HUDEP-2 (cell line): ENCODE measurements at regions not wholly inside any gene's neighbourhood (a gene's known extent, or its start where the extent isn't known, plus 50 kb on each side); places are given as distances from the start of the nearest gene placed in this dataset.
"Not testable (repeated sequence)": the region's sequence is repeated elsewhere in the genome, so short reads cannot be mapped to it uniquely, and the experiment has no call there.

Experiments
- DNase-seq, 76 experiments: peaks; one replicate each; lab custom pipeline; 2025; ENCODE audit not compliant: unreplicated experiment in 76 of 76; lab: John Stamatoyannopoulos, UW

DNA sequence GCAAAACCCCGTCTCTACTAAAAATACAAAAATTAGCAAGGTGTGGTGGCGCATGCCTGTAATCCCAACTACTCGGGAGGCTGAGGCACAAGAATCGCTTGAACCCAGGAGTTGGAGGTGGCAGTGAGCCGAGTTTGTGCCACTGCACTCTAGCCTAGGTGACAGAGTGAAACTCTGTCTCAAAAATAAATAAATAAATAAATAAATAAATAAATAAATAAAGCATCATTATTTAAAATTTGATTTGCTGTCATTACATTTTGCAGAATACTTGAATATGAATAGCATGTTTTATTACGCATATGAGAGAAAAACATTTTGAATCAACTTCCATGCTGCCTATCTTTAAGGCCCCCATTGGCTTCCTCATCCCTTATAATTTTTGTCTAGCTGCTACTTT is 53.4 kb upstream of the MED14 start:
- not testable (repeated sequence) for DNase-seq

GRCh38 chrX:40792433-40792832 is 57.1 kb upstream of the MED14 start:
- no peak for DNase-seq

GRCh38 chrX:40794829-40795130 is 59.4 kb upstream of the MED14 start:
- not testable (repeated sequence) for DNase-seq

- DNase-seq: not testable (repeated sequence)
Observed at GRCh38 chrX:40799745-40800144, 64.4 kb upstream of the MED14 start.

DNA sequence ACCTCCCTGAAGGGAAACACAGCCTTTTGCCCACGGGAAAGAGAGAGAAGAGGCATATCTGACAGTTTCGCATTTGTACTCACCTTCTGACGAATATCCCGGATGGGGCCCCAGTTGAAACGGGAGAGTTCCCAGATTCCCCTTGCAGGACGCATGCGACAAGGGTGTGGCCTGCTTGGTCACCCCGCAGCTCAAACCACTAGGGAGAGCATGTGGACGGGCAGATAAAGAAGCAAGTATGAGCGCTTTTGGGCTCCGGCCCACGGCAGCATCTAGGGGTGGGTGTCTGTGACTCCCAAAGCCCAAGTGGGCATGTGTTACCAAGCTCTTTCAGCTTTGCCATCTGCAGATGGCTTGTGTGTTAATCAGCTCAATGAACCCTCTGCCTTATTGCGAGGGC is 70.1 kb upstream of the MED14 start:
- peak in 23 of 76 experiments; percentile 0 to 33 (median 8) for DNase-seq

- peak in 12 of 76 experiments; percentile 0 to 23 (median 2) for DNase-seq
Observed at GRCh38 chrX:40806513-40807220, 71.3 kb upstream of the MED14 start.

DNA sequence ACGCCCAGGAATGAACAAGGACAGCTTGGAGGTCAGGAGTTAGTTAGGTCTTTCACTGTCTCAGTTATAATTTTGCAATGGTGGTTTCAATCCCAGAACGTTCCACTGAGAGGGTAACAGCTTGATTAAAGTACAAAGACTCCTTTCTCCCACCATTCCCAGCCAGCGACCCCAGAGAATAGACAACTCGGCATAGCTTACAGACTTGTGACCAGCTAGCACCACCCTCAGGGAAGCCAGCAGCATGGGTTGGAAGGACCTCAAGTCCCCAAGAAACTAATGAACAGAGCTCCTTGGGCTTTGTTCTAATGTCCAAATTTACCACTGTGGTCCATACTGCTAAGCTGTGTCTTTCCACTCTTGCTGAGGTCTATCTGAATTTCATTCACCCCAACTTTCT is 72.0 kb upstream of the MED14 start:
- no peak for DNase-seq

- no peak for DNase-seq
Observed at GRCh38 chrX:40808203-40808602, 72.9 kb upstream of the MED14 start.

GRCh38 chrX:40809210-40809609 is 73.9 kb upstream of the MED14 start:
- DNase-seq: no peak

DNA sequence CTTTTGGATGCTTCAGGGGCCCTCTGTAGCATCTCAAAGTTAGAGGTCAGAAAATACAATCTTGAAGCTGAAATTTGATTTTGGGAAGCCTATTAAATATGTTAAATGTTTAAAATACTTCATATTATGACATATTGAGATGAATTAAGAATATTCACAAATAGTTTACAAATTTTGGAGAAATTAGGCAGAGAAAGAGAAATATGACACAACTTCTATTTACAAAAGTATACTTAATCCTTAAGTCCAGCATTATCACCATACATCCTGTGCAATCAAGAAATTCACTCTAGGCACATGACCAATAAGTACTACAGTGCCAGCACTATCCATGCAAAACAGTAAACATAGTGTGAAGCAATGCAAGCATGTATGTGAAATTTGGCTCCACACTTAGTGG is 79.7 kb upstream of the MED14 start:
- not testable (repeated sequence) for DNase-seq

- no peak for DNase-seq
Observed at GRCh38 chrX:40816906-40817305, 81.6 kb upstream of the MED14 start.

DNA sequence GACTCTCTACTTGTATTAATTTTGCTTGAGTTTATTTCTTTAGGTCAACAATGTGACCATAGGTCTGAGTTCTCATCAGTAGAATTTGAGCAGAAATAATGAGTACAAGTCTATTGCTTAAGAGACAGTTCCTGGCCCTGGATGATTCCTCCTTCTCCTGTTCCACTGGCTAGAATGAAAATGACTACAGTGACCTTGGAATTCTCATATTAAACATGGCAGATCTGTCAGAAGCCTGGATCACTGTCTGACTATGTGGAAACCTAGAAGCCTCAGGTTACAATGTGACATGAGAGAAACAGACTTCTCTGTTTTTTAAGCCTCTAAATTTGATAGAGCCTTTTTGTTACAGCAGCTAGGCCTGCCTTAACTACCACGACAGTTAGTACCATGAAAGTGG is 82.9 kb upstream of the MED14 start:
- no peak for DNase-seq

- no peak for DNase-seq
Observed at GRCh38 chrX:40821780-40822179, 86.4 kb upstream of the MED14 start.

DNA sequence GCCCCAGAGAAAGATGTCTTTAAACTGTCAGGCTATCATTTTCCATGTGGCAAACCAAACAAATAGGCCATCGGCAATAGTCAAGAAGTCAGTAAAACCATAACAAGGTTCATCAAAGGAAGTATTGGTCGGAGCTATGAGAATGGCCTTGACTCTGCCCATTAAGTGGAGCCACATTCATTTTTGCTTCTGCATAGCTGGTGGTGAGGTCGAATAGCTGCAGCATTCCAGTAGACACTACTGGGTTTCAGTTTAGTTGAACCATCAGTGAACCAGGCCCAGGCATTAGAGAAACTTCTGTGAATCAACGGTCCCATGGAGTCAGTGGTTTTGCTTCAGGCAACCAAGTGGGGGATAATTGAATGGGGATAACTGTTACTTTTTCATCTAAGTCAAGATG is 92.0 kb upstream of the MED14 start:
- DNase-seq: no peak

GRCh38 chrX:40831750-40832149 is 96.4 kb upstream of the MED14 start:
- no peak for DNase-seq

DNA sequence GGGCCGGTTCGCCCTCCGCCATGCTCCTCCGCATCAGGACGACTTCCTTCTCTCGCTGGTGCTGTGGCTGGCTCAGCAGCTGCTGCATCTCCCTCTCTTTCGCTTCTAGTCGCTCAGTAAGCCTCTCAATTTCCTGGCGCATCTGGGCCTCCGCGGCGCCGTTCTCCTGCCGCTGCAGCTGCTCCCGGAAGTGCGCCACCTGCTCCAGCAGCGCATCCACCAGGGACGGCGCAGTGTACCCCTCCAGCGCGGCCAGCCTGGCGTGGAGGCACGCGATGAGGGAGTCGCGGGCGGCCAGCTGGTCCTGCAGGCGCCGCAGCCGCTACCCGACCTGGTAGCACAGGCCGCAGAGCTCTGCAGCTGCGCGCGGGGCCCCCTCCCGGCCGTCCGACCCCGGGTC is 97.4 kb upstream of the MED14 start:
- DNase-seq: no peak

GRCh38 chrX:40834225-40834624 is 98.9 kb upstream of the MED14 start:
- DNase-seq: no peak

- no peak for DNase-seq
Observed at GRCh38 chrX:40835526-40835925, 100.2 kb upstream of the MED14 start.

- no peak for DNase-seq
Observed at GRCh38 chrX:40843643-40844042, 108.3 kb upstream of the MED14 start.

- no peak for DNase-seq
Observed at GRCh38 chrX:40844471-40844870, 109.1 kb upstream of the MED14 start.

- DNase-seq: no peak
Observed at GRCh38 chrX:40845331-40845911, 110.1 kb upstream of the MED14 start.

DNA sequence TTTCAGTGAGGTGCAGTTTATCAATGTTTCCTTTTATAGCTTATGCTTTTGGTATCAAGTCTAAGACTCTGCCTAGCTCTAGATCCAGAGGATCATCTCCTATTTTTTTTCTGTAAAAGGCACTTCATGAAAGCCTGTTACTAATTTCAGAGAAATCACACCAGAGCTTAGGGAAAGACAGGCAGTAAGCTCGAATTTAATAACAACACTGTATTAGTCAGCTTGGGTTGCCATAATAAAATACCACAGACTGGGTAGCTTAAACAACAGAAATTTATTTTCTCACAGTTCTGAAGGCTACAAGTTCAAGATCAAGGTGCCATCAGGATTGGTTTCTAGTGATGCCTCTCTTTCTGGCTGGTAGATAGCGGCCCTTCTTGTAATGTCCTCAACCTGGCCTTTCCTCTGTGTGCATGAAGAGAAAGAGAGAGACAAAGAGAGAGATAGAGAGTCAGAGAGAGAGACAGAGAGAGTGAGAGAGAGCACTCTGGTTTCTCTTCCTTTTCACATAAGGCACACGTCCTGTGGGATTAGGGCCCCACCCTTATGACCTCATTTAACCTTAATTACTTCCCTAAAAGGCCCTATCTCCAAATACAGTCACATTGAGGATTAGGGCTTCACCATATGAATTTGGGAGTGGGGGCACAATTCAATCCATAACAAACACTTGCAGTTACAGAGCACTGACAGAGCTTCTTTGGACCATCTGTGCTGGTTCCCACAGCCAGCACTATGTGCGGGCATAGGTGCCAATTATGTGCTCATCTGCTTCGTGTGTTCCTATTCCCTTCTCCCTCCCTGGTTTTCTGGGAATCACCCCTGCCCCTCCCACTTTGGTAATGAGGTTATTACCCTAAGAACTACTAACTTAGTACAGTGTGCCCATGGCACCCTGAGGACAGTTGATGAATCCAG is 114.8 kb upstream of the MED14 start:
- DNase-seq: no peak
